SK-N-SH (cell line): ENCODE measurements at regions not wholly inside any gene's neighbourhood (a gene's known extent, or its start where the extent isn't known, plus 50 kb on each side); places are given as distances from the start of the nearest gene placed in this dataset.

ENCODE experiments used
- CTCF ChIA-PET: fragments of 300-600, 350-600 bp; formaldehyde crosslinking; extraction: SDS; loops from one replicate; lab custom pipeline; 2021; lab: Yijun Ruan, JAX
- POLR2A ChIA-PET: fragments of 350-600 bp; sonication (Branson Sonifier 250); formaldehyde crosslinking; extraction: SDS; loops from one replicate; lab custom pipeline; 2020; ENCODE audit warnings: antibody characterized with exemption, inconsistent platforms; lab: Yijun Ruan, JAX
- DNase-seq: peaks from one replicate; pipeline ENCODE4 v3.0.0; 2012
- H2AFZ ChIP-seq: fragments of 200-600 bp; sonication (generic); 2 replicates; pipeline ENCODE4 v1.8.1; 2016; ENCODE audit warnings: antibody characterized with exemption, mild to moderate bottlenecking, low read depth
- H3F3A ChIP-seq: fragments of 200-600 bp; sonication (generic); replicated peaks from 2 replicates; pipeline ENCODE3; 2016; ENCODE audit warnings: antibody characterized with exemption, mild to moderate bottlenecking; ENCODE audit not compliant: insufficient read depth
- H3K27ac ChIP-seq, 2 experiments: fragments of 200-500 bp in 1 of 2; fragments of 200-600 bp in 1 of 2; sonication (Bioruptor generic) in 1 of 2; sonication (generic), shearing (Covaris generic) in 1 of 2; 2 replicates each; pipeline versions ENCODE4 v1.5.1 to v1.6.1; 2014 to 2016; ENCODE audit warnings: low read depth in 2 of 2, inconsistent platforms in 1 of 2, low read length in 1 of 2, mild to moderate bottlenecking in 1 of 2, mixed read lengths in 1 of 2
- H3K27me3 ChIP-seq: fragments of 200-600 bp; sonication (generic), shearing (Covaris generic); 2 replicates; pipeline ENCODE4 v1.6.1; 2016; ENCODE audit warnings: mixed run types; ENCODE audit not compliant: insufficient read depth
- H3K36me3 ChIP-seq, 2 experiments: fragments of 200-500 bp in 1 of 2; fragments of 200-600 bp in 1 of 2; sonication (Bioruptor generic) in 1 of 2; sonication (generic) in 1 of 2; replicated peaks in 1 of 2; 2 replicates each; pipeline versions ENCODE3 to v1.5.1; 2014 to 2016; ENCODE audit warnings: low read length in 1 of 2, mild to moderate bottlenecking in 1 of 2; ENCODE audit not compliant: insufficient read depth in 2 of 2, control insufficient read depth in 1 of 2
- H3K4me1 ChIP-seq, 2 experiments: fragments of 200-500 bp in 1 of 2; fragments of 200-600 bp in 1 of 2; sonication (Bioruptor generic) in 1 of 2; sonication (generic), shearing (Covaris generic) in 1 of 2; 2 replicates each; pipeline versions ENCODE4 v1.5.1 to v1.6.1; 2014 to 2016; ENCODE audit warnings: low read depth in 1 of 2, low read length in 1 of 2, mixed run types in 1 of 2; ENCODE audit not compliant: insufficient read depth in 2 of 2, control insufficient read depth in 1 of 2
- H3K4me2 ChIP-seq: fragments of 200-600 bp; sonication (generic), shearing (Covaris generic); 2 replicates; pipeline ENCODE4 v1.6.1; 2017; ENCODE audit warnings: mixed run types
- H3K4me3 ChIP-seq, 2 experiments: fragments of 200-500 bp in 1 of 2; fragments of 200-600 bp in 1 of 2; sonication (Bioruptor generic) in 1 of 2; sonication (generic), shearing (Covaris generic) in 1 of 2; 2 replicates each; pipeline versions ENCODE4 v1.5.1 to v1.8.1; 2014 to 2016; ENCODE audit warnings: low read depth in 2 of 2, inconsistent platforms in 1 of 2, low read length in 1 of 2, mild to moderate bottlenecking in 1 of 2, mixed read lengths in 1 of 2, moderate library complexity in 1 of 2
- H3K79me2 ChIP-seq: fragments of 200-600 bp; sonication (generic); 2 replicates; pipeline ENCODE4 v1.8.1; 2017; ENCODE audit warnings: mild to moderate bottlenecking; ENCODE audit not compliant: insufficient read depth
- H3K9ac ChIP-seq: fragments of 200-600 bp; sonication (generic); 2 replicates; pipeline ENCODE4 v1.6.1; 2017; ENCODE audit warnings: mixed run types
- H3K9me2 ChIP-seq: fragments of 200-600 bp; sonication (generic); 2 replicates; pipeline ENCODE4 v1.6.1; 2017; ENCODE audit warnings: mixed run types
- H3K9me3 ChIP-seq: fragments of 200-600 bp; sonication (generic); 2 replicates; pipeline ENCODE4 v1.6.1; 2017; ENCODE audit warnings: mixed run types, mild to moderate bottlenecking, moderate library complexity
- H4K20me1 ChIP-seq: fragments of 200-600 bp; sonication (generic); 2 replicates; pipeline ENCODE4 v1.6.1; 2017; ENCODE audit warnings: mild to moderate bottlenecking, mixed run types; ENCODE audit not compliant: insufficient read depth
- CHD2 ChIP-seq: fragments of 150-350 bp; IDR thresholded peaks from 2 replicates; pipeline ENCODE4 v1.6.1; 2018; ENCODE audit warnings: low read length; ENCODE audit not compliant: partially characterized antibody
- ELF1 ChIP-seq: IDR thresholded peaks from 2 replicates; pipeline ENCODE4 v1.4.0; 2012
- FOSL2 ChIP-seq: IDR thresholded peaks from 2 replicates; pipeline ENCODE4 v1.4.0; 2012; ENCODE audit warnings: low read depth, mild to moderate bottlenecking, moderate library complexity, borderline replicate concordance
- FOXJ3 ChIP-seq: sonication (generic); formaldehyde crosslinking; IDR thresholded peaks from 2 replicates; pipeline ENCODE4 v1.5.1; 2020; ENCODE audit warnings: mild to moderate bottlenecking, missing genetic modification reagents
- GATA2 ChIP-seq: sonication (generic); formaldehyde crosslinking; IDR thresholded peaks from 2 replicates; pipeline ENCODE4 v1.5.0; 2020; ENCODE audit warnings: mild to moderate bottlenecking, missing genetic modification reagents
- JUND ChIP-seq: IDR thresholded peaks from 2 replicates; pipeline ENCODE4 v1.4.0; 2012
- MEF2A ChIP-seq: IDR thresholded peaks from 2 replicates; pipeline ENCODE4 v1.4.0; 2012; ENCODE audit warnings: low read depth, borderline replicate concordance
- MXI1 ChIP-seq: IDR thresholded peaks from 2 replicates; pipeline ENCODE4 v1.6.1; 2012; ENCODE audit warnings: mild to moderate bottlenecking, low read depth, low read length, improper control_type of control experiment
- NFIC ChIP-seq: IDR thresholded peaks from 2 replicates; pipeline ENCODE4 v1.4.0; 2012; ENCODE audit warnings: borderline replicate concordance
- NRF1 ChIP-seq: IDR thresholded peaks from 2 replicates; pipeline ENCODE4 v1.6.1; 2012; ENCODE audit warnings: low read depth, mild to moderate bottlenecking, low read length
- POLR2AphosphoS5 ChIP-seq: IDR thresholded peaks from 2 replicates; pipeline ENCODE4 v1.6.1; 2012; ENCODE audit warnings: low read depth, low read length
- RAD21 ChIP-seq: IDR thresholded peaks from 2 replicates; pipeline ENCODE4 v1.6.1; 2012; ENCODE audit warnings: mild to moderate bottlenecking, low read length
- RCOR1 ChIP-seq: fragments of 150-350 bp; IDR thresholded peaks from 2 replicates; pipeline ENCODE4 v1.6.1; 2017; ENCODE audit warnings: antibody characterized with exemption, low read length
- RFX5 ChIP-seq: IDR thresholded peaks from 2 replicates; pipeline ENCODE4 v1.6.1; 2012; ENCODE audit warnings: mild to moderate bottlenecking, improper control_type of control experiment, low read length
- RXRA ChIP-seq: IDR thresholded peaks from 2 replicates; pipeline ENCODE4 v1.4.0; 2012; ENCODE audit warnings: low read depth, mild to moderate bottlenecking, borderline replicate concordance
- TCF12 ChIP-seq: IDR thresholded peaks from 2 replicates; pipeline ENCODE4 v1.4.0; 2012
- WGBS: methylation state at CpG from one replicate; pipeline ENCODE4 v1.1.6; 2017; ENCODE audit warnings: low lambda C conversion rate; 5-methylcytosine and 5-hydroxymethylcytosine counted together
- TF ChIP-seq, protein P1 (sequence below): fragments of 200-600 bp; sonication (generic); IDR thresholded peaks from 2 replicates; pipeline ENCODE4 v1.6.1; 2017; ENCODE audit warnings: antibody characterized with exemption, mild to moderate bottlenecking, moderate library complexity
- TF ChIP-seq, protein P2 (sequence below): IDR thresholded peaks from 2 replicates; pipeline ENCODE4 v1.4.0; 2012; ENCODE audit warnings: low read depth, borderline replicate concordance

DNA sequence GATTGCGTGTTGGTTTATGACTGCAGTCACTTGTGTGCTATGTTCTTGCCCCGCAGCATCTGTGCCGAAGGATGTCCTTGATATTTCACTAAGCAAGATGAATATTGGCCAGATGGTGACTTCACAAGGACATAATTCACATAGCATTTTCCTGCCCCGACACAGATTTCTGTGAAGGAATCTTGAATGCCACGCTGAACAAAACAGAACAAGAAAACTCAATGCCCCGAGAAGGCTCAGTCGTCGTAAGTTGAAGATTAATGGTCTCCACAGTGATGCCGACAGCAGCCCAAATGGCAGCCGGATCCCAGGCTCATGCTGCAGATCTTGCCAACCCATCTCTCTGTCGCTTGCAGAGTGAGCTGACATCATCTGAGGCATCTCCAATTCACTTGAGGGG is 145.9 kb downstream of the CPEB2 start:
- H2AFZ ChIP-seq = no peak overlapping the region
- H3K27ac ChIP-seq = peak overlapping the region in 1 of 2 experiments; percentile 16; a peak in 1 of 4 replicates
- H3K4me1 ChIP-seq = peaks cover 14 to 34% of the 10 kb centered on the region in 2 experiments; a peak in 3 of 4 replicates
- H3K79me2 ChIP-seq = no peaks in the 10 kb centered on the region
- H3K9me3 ChIP-seq = no peaks in the 10 kb centered on the region
- no peak for TF ChIP-seq NFIC
- no peak for TF ChIP-seq MXI1
- no peak for TF ChIP-seq ELF1
- no peak for TF ChIP-seq FOSL2
- TF ChIP-seq RAD21 = no peak
- TF ChIP-seq, protein P1, sequence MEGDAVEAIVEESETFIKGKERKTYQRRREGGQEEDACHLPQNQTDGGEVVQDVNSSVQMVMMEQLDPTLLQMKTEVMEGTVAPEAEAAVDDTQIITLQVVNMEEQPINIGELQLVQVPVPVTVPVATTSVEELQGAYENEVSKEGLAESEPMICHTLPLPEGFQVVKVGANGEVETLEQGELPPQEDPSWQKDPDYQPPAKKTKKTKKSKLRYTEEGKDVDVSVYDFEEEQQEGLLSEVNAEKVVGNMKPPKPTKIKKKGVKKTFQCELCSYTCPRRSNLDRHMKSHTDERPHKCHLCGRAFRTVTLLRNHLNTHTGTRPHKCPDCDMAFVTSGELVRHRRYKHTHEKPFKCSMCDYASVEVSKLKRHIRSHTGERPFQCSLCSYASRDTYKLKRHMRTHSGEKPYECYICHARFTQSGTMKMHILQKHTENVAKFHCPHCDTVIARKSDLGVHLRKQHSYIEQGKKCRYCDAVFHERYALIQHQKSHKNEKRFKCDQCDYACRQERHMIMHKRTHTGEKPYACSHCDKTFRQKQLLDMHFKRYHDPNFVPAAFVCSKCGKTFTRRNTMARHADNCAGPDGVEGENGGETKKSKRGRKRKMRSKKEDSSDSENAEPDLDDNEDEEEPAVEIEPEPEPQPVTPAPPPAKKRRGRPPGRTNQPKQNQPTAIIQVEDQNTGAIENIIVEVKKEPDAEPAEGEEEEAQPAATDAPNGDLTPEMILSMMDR = no peak
- no peak for TF ChIP-seq GATA2 (CRISPR knock-in tag)
- no peak for TF ChIP-seq CHD2
- TF ChIP-seq NRF1 = no peak
- no peak for TF ChIP-seq TCF12
- TF ChIP-seq JUND = no peak
- no peak for TF ChIP-seq POLR2AphosphoS5
- TF ChIP-seq MEF2A = no peak
- no peak for TF ChIP-seq RCOR1
- TF ChIP-seq RFX5 = no peak
- TF ChIP-seq, protein P2, sequence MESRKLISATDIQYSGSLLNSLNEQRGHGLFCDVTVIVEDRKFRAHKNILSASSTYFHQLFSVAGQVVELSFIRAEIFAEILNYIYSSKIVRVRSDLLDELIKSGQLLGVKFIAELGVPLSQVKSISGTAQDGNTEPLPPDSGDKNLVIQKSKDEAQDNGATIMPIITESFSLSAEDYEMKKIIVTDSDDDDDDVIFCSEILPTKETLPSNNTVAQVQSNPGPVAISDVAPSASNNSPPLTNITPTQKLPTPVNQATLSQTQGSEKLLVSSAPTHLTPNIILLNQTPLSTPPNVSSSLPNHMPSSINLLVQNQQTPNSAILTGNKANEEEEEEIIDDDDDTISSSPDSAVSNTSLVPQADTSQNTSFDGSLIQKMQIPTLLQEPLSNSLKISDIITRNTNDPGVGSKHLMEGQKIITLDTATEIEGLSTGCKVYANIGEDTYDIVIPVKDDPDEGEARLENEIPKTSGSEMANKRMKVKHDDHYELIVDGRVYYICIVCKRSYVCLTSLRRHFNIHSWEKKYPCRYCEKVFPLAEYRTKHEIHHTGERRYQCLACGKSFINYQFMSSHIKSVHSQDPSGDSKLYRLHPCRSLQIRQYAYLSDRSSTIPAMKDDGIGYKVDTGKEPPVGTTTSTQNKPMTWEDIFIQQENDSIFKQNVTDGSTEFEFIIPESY = no peak
- TF ChIP-seq FOXJ3 (CRISPR knock-in tag) = no peak
- TF ChIP-seq RXRA = no peak
- ChIA-PET POLR2A (no interaction called here), CTCF (no interaction called here)
- 92% methylated on average over 9 of the region's 11 CpGs for WGBS
- no peak overlapping the region for H3K4me2 ChIP-seq
- H3K4me3 ChIP-seq = no peak overlapping the region
- no peaks in the 10 kb centered on the region for H3K9me2 ChIP-seq
- H3F3A ChIP-seq = no peaks in the 10 kb centered on the region
- H3K27me3 ChIP-seq = no peaks in the 10 kb centered on the region
- H3K36me3 ChIP-seq = no peaks in the 10 kb centered on the region
- no peaks in the 10 kb centered on the region for H4K20me1 ChIP-seq
- no peak overlapping the region for H3K9ac ChIP-seq
- no peak for DNase-seq
